OCI-LY1 (cell line): ENCODE measurements at regions not wholly inside any gene's neighbourhood (a gene's known extent, or its start where the extent isn't known, plus 50 kb on each side); places are given as distances from the start of the nearest gene placed in this dataset.

Source experiments
- H2AFZ ChIP-seq: fragments of 200-600 bp; sonication (generic), shearing (Covaris generic); 2 replicates; pipeline ENCODE4 v1.6.0; 2014; ENCODE audit warnings: antibody characterized with exemption, mild to moderate bottlenecking, low read length
- H3F3A ChIP-seq: fragments of 200-600 bp; sonication (generic), shearing (Covaris generic); 2 replicates; pipeline ENCODE4 v1.6.0; 2014; ENCODE audit warnings: mild to moderate bottlenecking, antibody characterized with exemption, low read length, moderate library complexity; ENCODE audit not compliant: insufficient read depth
- H3K27ac ChIP-seq: fragments of 200-600 bp; sonication (generic); 2 replicates; pipeline ENCODE4 v1.5.1; 2014; ENCODE audit warnings: low read length, mixed run types, mild to moderate bottlenecking, low read depth; ENCODE audit not compliant: poor library complexity, severe bottlenecking
- H3K27me3 ChIP-seq: fragments of 200-600 bp; sonication (generic); 2 replicates; pipeline ENCODE4 v1.6.0; 2014; ENCODE audit warnings: antibody characterized with exemption, mild to moderate bottlenecking, low read length, moderate library complexity; ENCODE audit not compliant: insufficient read depth
- H3K36me3 ChIP-seq: fragments of 200-600 bp; sonication (generic); 2 replicates; pipeline ENCODE4 v1.6.1; 2014; ENCODE audit warnings: mild to moderate bottlenecking, antibody characterized with exemption, low read length, moderate library complexity, mixed read lengths; ENCODE audit not compliant: insufficient read depth
- H3K4me1 ChIP-seq: fragments of 200-600 bp; sonication (generic); 2 replicates; pipeline ENCODE4 v1.5.1; 2014; ENCODE audit warnings: mild to moderate bottlenecking, low read length, moderate library complexity; ENCODE audit not compliant: insufficient read depth, severe bottlenecking
- H3K4me2 ChIP-seq: fragments of 200-600 bp; sonication (generic), shearing (Covaris generic); 2 replicates; pipeline ENCODE4 v1.6.1; 2014; ENCODE audit warnings: low read length
- H3K4me3 ChIP-seq: fragments of 200-600 bp; sonication (generic); 2 replicates; pipeline ENCODE4 v1.5.1; 2014; ENCODE audit warnings: low read length, low read depth, mild to moderate bottlenecking, mixed read lengths; ENCODE audit not compliant: poor library complexity, severe bottlenecking
- H3K79me2 ChIP-seq: fragments of 200-600 bp; shearing (Covaris generic); 2 replicates; pipeline ENCODE4 v1.6.1; 2016; ENCODE audit warnings: mixed run types, low read length, mixed read lengths; ENCODE audit not compliant: insufficient read depth
- H3K9ac ChIP-seq: fragments of 200-600 bp; sonication (generic), shearing (Covaris generic); 2 replicates; pipeline ENCODE4 v1.6.1; 2014; ENCODE audit warnings: mild to moderate bottlenecking, low read length, mixed read lengths
- H3K9me2 ChIP-seq: fragments of 200-600 bp; sonication (generic), shearing (Covaris generic); 2 replicates; pipeline ENCODE4 v1.6.1; 2014; ENCODE audit warnings: low read depth, mild to moderate bottlenecking, low read length, mixed read lengths
- H3K9me3 ChIP-seq: fragments of 200-600 bp; shearing (Covaris generic); 2 replicates; pipeline ENCODE4 v1.6.1; 2014; ENCODE audit warnings: low read length, mixed read lengths
- H4K20me1 ChIP-seq: fragments of 200-600 bp; sonication (generic), shearing (Covaris generic); 2 replicates; pipeline ENCODE4 v1.6.0; 2016; ENCODE audit warnings: mild to moderate bottlenecking, low read length; ENCODE audit not compliant: insufficient read depth
- CTCF ChIP-seq: fragments of 200-600 bp; sonication (generic), shearing (Covaris generic); IDR thresholded peaks from 2 replicates; pipeline ENCODE4 v1.5.1; 2017; ENCODE audit warnings: mild to moderate bottlenecking, antibody characterized with exemption, low read length, moderate library complexity, mixed read lengths
- EZH2 ChIP-seq: fragments of 200-600 bp; sonication (generic), shearing (Covaris generic); IDR thresholded peaks from 2 replicates; pipeline ENCODE4 v1.8.0; 2017; ENCODE audit warnings: borderline replicate concordance, mixed run types, mild to moderate bottlenecking, antibody characterized with exemption, low read length, moderate library complexity, mixed read lengths

GRCh38 chr3:177620073-177620472, 422.8 kb upstream of the TBL1XR1 start:
- no peaks in the 10 kb centered on the region for H3K27me3 ChIP-seq
- H3K4me2 ChIP-seq: no peak overlapping the region
- no peaks in the 10 kb centered on the region for H4K20me1 ChIP-seq
- H3K4me3 ChIP-seq: no peak overlapping the region
- H2AFZ ChIP-seq: no peak overlapping the region
- no peaks in the 10 kb centered on the region for H3K9me2 ChIP-seq
- H3K9me3 ChIP-seq: no peaks in the 10 kb centered on the region
- no peaks in the 10 kb centered on the region for H3K4me1 ChIP-seq
- H3K27ac ChIP-seq: no peak overlapping the region
- TF ChIP-seq CTCF (no peak), EZH2 (no peak)
- no peaks in the 10 kb centered on the region for H3K79me2 ChIP-seq
- no peak overlapping the region for H3K9ac ChIP-seq
- no peaks in the 10 kb centered on the region for H3F3A ChIP-seq
- H3K36me3 ChIP-seq: no peaks in the 10 kb centered on the region

GRCh38 chr3:177622520-177622919, 425.2 kb upstream of the TBL1XR1 start:
- no peak overlapping the region for H3K27ac ChIP-seq
- H3K9ac ChIP-seq: no peak overlapping the region
- H2AFZ ChIP-seq: no peak overlapping the region
- H4K20me1 ChIP-seq: no peaks in the 10 kb centered on the region
- H3K36me3 ChIP-seq: no peaks in the 10 kb centered on the region
- H3K4me2 ChIP-seq: no peak overlapping the region
- H3K9me2 ChIP-seq: no peaks in the 10 kb centered on the region
- TF ChIP-seq EZH2 (no peak), CTCF (no peak)
- H3K9me3 ChIP-seq: no peaks in the 10 kb centered on the region
- H3K4me1 ChIP-seq: no peaks in the 10 kb centered on the region
- no peaks in the 10 kb centered on the region for H3K79me2 ChIP-seq
- no peaks in the 10 kb centered on the region for H3F3A ChIP-seq
- no peaks in the 10 kb centered on the region for H3K27me3 ChIP-seq
- no peak overlapping the region for H3K4me3 ChIP-seq

- Histone ChIP-seq H3F3A (no peaks in the 10 kb centered on the region), H3K27ac (no peak overlapping the region), H3K4me2 (no peak overlapping the region), H3K4me1 (no peaks in the 10 kb centered on the region), H3K36me3 (no peaks in the 10 kb centered on the region), H3K9me2 (no peaks in the 10 kb centered on the region), H4K20me1 (no peaks in the 10 kb centered on the region), H2AFZ (no peak overlapping the region), H3K9me3 (no peaks in the 10 kb centered on the region), H3K27me3 (no peaks in the 10 kb centered on the region), H3K9ac (no peak overlapping the region), H3K4me3 (no peak overlapping the region), H3K79me2 (no peaks in the 10 kb centered on the region)
- no peak for TF ChIP-seq CTCF
- no peak for TF ChIP-seq EZH2
These were observed 425.8 kb upstream of the TBL1XR1 start for GRCh38 chr3:177622982-177623617.
